HG03060 (cell line): ENCODE measurements at regions not wholly inside any gene's neighbourhood (a gene's known extent, or its start where the extent isn't known, plus 50 kb on each side); places are given as distances from the start of the nearest gene placed in this dataset.

Source experiments
- ATAC-seq: cut with Tn5 transposase; IDR thresholded peaks from one replicate; pipeline ENCODE4 v1.9.1; 2021; ENCODE audit warnings: low read depth, moderate number of reproducible peaks; ENCODE audit not compliant: unreplicated experiment

DNA sequence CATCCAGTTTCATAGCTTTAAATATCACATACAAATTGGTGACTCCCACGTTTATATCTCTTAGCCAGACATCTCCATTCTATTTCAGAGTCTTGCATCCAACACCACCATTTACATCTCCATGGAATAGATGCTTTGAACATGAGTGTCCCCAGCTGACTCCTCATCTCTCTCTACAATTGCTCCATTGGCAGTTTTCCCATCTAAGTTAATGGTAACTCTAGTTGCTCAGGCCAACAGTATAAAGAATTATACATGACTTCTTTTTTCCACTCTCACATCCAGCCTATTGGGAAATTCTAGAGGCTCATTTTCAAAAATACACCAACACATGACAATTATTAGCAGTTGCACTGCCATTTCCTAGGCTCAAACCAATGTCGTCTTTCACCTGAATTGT lies 388.2 kb downstream of the STIM2 start:
- no peak for ATAC-seq

DNA sequence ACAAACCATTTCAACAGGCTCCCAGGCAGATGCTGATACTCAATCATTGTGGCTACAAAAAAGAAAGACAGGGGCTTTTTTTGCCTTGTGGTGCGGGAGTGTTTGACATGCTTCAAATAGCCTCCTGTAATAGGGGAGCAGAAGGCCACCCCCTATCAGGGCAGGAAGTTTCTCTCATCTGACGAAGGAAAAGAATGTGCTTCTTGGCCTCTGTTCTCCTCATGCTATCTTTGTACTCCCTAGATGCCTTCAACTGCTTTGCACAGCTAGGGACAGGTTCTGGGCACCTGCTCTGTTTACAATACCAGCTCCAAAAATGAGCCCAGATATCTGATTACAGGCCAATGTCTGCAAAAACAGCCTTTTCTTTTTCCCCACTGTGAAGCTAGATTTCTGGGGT lies 391.1 kb downstream of the STIM2 start:
- no peak for ATAC-seq

DNA sequence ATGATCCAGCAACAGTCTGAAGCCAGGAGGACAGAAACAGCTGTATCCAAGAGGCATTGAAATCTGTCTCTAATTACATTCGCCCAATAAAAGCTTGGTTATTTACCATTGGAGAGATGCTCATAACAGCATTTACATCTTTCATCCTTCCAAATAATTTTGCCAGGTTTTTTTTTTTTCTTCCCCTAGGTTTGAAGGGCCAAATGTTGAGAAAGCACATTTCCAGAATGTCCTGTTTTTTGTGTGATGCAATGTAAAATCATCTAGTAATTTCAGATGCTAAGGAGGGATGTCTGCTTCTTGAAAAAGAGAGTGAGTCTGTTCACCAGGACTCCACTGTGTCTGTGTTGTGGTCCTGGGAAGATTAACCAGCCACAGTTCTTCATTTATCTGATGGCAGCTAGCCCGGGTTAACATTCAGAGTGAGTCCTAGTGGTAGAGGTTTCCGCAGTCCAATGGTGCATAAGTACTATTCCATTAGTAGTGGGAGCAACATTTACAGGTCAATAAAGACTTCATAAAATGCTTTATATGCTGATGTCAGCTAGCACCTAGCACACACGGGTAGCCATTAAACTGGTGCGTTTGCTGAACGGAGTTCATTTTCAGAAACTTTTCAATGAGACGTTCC lies 406.8 kb downstream of the STIM2 start:
- ATAC-seq: no peak

DNA sequence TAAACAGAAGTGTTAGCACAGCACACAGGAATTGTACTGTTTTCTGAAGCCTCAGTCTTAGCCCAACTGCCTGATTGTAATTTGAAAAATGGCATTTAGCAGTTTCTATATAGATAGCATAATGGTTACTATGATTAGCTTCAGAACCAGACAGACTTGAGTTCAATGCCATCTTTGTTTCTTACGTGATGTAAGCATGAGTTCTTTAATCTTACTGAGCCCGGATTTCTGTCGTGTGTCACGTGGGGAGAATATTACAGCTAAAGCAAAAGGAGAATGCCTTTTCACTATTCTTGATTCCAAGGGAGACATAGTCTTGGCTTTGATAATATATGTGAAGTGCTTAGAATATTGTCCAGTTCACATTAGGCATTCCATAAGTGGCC lies 407.3 kb downstream of the STIM2 start:
- ATAC-seq: no peak

DNA sequence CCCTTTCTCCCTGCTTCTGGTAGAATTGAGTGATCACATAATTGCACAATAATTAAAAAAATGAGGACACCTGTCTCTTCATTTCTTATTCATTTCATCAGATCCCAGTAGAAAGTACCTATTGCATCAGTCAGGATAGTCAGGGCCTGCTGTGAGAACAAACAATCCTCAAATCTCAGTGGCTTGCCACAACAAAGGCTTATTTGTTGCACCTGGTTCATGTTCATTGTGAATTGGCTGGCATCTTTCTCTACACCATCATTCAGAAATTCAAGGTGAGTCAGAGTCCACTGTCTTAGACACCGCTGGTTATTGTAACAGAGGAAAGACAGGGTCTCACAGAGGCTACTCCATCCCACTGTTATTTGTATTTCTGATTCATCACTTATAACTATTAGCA lies 409.8 kb downstream of the STIM2 start:
- no peak for ATAC-seq

DNA sequence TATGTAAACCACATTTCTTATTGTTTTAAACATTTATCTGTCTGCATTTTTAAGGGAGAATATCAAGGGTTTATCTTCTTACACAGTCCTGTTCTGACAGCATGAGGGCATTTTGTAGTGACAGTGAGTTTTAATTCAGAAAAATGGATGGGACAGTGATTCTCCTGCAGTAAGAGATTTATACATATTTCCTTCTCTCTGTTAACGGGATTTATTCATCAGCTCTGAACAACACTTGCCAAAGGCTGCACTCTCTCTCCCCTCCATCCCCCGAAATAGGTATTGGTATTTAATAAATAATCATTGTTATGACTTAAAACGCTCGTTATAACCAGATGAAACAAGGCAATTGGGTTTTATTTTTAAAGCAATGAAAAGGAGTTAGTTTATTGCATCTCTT lies 410.9 kb downstream of the STIM2 start:
- ATAC-seq: no peak

DNA sequence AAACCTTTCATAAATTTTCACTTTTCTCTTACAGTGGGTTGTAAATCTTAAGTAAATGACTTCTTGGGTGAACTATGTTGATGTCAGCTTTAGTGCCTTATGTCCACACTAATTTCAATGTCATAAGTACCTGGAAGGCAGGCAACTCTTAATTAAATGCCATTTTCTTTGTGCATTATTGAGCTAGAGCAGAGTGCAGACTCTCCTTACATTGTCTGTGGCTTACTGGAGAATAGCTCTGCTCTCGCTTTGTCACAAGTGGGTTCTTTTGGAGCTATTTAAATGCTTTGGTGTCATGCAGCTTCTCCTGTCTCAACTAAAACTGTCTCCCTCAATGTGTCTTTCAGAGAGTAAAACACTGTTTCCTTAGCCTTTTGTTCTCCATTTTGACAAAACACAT lies 411.6 kb downstream of the STIM2 start:
- no peak for ATAC-seq

DNA sequence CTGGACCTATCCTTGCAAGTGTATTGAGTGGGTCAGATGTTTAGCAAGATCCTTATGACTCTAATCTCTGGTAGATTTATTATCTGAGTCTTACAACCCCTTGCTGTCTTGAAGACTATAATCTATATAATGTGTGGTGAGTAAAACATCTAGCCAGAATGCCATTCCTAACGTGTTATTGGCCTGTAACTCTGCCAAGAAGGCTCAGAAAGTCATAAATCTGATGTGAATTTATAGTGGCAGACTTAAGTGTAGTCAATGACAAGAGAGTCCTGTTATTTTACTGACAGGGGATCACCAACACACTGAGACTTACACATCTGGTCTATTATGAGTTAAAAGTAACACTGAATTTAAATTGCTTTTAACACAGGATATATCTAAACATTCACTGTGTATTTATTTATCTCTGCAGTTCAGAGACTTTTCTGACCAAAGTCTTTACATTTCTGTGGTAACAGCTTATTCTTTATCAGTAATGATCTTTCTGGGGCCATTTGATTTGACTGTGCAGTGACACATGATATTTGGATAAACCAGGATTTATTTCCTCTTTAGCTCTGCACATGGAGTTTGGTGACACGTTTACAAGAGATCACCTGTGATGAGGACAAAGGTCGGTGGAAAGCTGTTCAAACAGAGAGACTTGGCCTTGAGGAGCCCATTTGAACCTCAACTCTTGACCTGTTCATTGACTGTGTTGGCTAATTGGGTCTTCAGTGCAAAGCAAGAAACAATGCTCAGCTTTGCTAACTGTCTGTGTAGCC lies 415.8 kb downstream of the STIM2 start:
- no peak for ATAC-seq

DNA sequence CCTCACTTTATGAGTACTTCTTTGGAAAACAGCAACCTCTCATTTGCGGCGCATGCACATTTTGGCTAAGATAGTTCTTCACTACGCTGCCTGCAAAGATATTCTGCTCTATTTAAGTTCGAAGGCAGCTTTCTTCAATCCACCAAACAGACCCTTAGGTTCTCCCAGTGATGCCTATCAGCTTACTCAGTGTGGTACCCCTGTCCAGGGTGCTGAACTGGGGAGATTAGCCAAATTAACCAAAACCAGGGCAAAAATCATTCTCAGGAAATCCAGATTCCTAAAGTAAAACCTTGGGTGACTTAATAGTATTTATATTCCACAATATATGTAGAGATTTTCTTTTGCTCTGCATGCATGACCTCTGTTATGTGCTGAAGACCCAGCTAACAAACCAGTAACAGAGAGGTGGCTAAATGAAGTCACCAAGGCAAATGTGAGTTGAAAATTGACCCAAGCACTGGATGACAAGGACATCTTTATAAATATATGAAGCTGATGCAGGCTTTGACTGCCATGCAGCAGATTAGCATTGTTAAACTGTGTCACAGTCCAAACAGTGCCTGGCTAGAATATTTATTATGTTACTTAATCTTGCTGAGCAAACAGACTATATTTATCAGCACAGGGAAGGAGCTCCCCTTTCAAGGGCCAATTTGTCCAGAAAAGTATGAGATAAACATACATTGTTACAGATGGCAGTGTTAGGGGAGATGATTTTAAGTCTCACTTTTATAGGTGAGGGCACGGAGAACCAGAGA lies 418.2 kb downstream of the STIM2 start:
- no peak for ATAC-seq

DNA sequence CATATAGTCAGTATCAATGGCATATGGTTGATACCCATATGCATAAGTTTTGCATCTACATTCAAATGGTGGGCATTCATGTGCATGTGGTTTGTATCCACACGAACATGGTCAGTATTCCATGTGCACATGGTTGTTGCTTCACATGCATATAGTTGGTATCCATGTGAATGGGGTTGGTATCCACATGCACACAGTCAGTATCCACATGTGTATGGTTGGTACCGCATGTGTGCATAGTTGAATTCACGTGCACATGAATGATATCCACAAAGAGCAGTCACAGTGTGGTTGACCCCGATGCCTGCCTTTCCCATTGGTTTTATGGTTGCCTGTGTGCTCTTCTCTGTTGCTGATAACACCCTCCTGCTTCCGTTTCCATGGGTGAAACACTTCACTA lies 427.9 kb downstream of the STIM2 start:
- no peak for ATAC-seq

DNA sequence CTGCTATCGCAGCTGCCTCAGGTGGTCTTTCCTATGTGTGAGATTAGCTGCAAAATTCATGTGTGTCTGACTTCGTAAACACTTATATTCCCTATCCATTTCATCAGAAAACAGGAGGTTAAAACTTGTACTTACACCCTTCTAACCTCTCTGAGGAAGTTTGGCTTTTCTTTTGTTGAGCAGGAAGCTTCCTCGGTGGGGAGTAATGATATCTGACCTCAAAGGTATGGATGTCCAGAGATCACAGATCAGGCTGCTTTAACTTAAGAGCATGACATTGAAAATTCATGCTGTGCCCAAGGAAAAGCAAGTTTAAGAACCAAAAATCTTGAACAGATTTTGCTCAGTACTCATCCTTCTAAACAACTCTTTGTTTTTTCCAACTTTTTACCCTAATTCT lies 429.1 kb downstream of the STIM2 start:
- ATAC-seq: no peak

DNA sequence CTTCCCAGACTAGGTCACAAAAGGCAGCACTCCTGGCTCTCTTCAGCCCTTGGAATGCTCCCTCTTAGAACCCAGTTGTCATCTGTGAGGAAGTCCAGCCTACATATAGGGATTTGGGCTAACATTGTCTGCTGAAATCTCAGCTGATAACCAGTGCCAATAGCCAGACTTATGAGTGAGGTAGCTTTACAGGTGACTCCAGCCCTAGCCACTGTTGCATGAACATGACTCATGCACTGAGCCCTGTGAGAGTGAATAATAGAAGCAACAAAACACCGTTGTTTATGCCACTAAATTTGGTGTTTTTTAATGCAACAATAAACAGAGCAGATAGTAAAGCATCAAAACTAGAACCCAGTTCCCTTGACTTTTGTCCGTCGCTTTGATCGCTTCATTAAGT lies 433.2 kb downstream of the STIM2 start:
- ATAC-seq: no peak

DNA sequence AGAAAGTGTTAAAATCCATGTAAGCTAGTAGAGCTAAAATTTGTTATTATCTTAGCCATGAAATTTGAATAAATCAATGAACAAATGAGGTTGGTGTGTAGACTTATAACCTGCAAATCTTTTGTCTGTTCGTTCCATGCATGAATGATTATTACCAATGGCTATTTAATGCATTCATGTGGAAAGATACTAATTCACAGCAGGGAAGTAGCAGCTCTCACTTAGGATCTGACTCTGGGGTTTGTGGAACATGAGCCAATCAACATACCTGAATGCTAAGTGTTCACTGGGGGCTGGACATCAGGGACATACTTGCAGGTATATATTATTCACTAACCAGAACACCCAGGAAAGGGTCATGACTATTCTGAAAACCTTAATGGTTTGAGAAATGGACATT lies 444.1 kb downstream of the STIM2 start:
- ATAC-seq: no peak

DNA sequence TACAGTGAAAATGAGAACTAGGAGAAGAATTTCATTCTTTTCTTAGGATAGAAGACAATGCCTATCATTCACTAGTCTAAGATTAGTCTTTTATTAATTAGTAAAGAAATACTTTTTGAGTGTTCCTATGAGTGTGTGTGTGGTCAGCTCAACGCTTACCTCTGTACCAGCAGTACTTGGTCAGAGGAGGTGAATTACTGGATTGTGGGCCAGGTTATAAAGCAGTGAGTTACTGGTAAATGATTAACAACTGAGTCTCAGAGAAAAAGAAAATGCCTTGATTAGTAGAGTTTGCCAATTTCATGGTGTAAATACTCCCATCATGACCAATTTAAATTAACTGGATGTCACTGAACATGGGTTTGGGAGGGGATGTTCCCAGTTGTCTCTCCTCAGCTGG lies 444.6 kb downstream of the STIM2 start:
- ATAC-seq: no peak

DNA sequence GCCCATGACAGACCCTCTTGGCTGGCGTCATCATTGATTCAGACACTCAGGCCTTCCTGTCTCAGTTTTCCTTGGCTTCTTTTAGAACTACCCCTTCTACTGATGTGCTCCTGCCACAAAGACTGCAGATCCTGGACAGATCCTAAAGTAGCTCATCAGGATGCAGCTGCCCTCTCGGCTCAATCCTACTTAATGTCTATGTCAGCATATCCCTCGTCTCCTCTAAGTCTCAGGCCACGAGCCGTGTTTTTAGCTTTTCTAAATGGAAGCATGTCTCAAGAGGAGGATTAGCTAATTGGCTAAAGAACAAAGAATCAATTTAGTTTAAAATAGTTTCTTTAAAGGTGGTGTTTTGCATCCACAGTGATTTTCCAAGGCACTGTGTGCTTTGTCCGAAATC lies 447.7 kb downstream of the STIM2 start:
- no peak for ATAC-seq

DNA sequence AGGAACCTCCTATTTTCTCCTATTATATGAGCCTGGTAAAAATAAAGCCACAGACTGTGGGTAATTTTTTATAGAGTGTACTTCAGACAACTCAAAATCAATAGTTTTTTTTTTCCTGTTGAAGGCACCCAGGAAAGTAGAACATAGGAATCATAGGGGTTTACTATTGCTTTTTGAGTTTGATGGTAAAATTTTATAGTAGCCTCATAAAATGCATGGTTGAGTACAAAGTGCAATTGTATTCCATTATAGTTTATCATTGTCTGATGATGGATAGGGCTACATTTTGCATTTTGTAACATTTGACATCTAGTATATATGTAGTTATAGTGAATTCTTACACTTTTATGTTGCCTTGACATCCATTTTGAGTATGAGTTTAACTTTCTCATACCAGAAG lies 455.0 kb downstream of the STIM2 start:
- ATAC-seq: no peak

DNA sequence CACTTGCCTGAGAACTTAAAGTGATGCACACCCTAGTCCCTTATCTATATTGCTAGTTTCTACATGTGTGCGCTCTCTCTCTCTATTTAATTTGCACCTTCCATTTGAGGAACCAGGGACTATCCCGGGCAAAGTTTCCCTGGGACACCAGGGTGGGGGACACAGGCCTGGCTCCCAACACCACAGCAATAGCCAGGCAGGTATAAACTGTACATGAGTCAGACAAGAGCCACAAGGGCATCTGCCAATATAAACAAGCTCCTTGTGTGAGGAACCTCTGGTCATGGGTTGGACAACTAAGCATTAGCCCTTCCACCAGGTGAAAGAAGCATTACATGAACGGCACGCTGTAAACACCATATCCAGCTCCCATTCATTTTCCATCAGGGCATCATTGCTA lies 455.5 kb downstream of the STIM2 start:
- no peak for ATAC-seq

DNA sequence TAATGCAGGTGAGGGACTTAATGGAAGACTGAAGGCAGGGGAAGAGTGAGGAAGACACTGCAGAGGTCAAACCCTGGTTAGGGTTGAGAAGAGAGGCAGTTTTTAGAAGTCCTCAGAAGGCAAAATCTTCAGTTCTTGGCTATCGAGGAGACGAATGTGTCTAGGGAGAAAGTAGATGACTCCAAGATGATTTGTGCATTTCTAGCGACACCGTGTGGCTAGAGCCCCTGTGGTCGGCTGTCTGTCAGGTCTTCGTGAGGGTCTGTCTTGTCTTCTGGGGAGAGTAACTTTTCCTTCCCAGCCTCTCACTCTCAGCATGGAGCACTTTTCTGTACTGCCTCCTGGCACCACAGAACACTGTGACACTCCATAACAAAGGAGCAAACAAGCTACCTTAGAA lies 458.1 kb downstream of the STIM2 start:
- ATAC-seq: no peak

DNA sequence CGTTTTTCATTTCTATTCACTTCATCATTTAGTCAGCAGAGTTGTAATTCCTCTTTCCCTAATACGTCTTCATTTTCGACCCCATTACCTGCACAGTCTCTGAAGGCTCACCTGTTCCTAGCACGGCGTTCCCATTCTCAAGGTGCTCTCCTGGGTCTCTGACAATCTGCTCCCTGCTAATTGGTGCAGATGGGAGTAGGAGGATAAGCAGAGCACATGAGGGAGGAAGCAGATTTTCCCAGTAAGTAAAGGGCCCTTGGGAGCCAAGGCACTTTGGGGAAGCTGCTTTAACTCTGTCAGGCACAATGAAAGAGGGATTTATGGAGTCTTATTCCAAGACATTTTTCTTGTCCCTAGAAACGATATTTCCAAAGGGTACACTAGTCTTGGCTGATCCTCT lies 466.4 kb downstream of the STIM2 start:
- ATAC-seq: no peak

DNA sequence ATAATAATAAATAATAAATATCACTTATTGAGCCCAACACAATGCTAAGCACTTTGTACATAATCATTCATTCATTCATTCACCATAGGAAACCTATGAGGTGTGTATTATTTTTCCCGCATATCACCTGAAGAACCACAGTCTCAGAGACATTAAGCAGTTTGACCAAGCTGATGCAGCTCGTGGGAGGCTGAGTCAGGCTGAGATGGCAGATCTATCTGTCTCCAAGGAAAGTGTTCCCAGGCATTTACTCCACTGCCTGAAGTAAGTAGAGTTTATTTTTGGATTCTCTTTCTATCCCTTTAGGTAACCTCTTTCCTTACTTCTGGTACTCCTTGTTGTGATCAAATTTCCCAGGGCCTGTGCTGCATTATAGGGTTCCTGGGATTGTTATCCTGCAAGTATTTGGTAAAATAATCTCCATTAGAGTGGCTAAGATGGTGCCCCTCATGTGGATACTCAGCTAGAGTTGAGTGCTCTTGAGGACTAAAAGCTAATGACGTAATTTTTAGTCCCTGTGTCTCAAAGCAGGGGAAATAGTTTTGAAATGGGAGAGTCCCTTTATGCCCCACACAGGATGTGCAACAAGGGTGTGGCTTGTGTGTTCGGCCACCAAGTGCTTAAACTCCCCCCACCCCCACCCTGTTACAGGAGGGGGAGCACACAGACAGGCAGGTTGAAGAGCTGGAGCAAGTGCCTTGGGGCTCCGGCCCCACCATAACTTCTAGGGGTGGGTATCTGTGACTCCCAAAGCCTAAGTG lies 467.0 kb downstream of the STIM2 start:
- ATAC-seq: no peak

DNA sequence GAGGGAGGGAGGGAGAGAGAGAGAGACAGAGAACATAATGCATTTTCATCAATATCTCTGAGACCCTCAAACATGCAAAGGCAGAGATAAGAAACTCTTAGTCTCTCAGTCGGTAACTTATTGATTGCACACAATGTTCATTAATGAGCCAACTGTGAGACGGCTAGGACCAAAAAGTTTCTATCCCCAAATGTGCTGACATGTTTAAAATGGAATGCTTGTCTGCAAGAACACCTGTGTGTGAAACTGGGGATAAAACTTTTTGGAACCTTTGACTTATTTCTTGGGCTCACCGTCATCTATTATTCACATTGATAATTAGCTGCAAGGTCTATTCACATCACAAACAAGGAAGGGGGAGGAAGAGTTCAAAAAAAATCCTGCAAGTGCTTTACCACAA lies 477.9 kb downstream of the STIM2 start:
- no peak for ATAC-seq
